ENCODE measurements at regions not wholly inside any gene's neighbourhood (a gene's known extent, or its start where the extent isn't known, plus 50 kb on each side); places are given as distances from the start of the nearest gene placed in this dataset.

- TF ChIP-seq CTCF (IDR thresholded peaks at IDR 0.05) (no peak), POLR2A (IDR thresholded peaks at IDR 0.05) (no peak)
Measured at GRCh38 chr3:182240474-182240873, 528.7 kb downstream of the SOX2 start.

All from uterus (tissue), 2 donors.